Activated B cell treated with CpG ODN at 0.5 μM for 24 hours (primary cell): ENCODE measurements at regions not wholly inside any gene's neighbourhood (a gene's known extent, or its start where the extent isn't known, plus 50 kb on each side); places are given as distances from the start of the nearest gene placed in this dataset.

Source experiments
- ATAC-seq: fragments of 200-7000 bp; cut with Tn5 transposase; one replicate; pipeline ENCODE4 v1.10.0; 2021; ENCODE audit warnings: low read depth, mild to moderate bottlenecking, moderate library complexity
- CTCF ChIA-PET: fragments of 350-600 bp; sonication (Branson Sonifier 250); formaldehyde crosslinking; loops from one replicate; lab custom pipeline; 2021; ENCODE audit warnings: antibody characterized with exemption; lab: Charles Lee
- POLR2A ChIA-PET: fragments of 350-600 bp; sonication (Branson Sonifier 250); formaldehyde crosslinking; loops from one replicate; lab custom pipeline; 2021; ENCODE audit warnings: antibody characterized with exemption; lab: Charles Lee
- DNase-seq: peaks from one replicate; pipeline ENCODE4 v3.0.0; 2022
- H3K27ac Mint-ChIP-seq: one replicate; pipeline ENCODE4 v1.8.0; 2020; ENCODE audit warnings: mixed read lengths
- H3K27me3 Mint-ChIP-seq: one replicate; pipeline ENCODE4 v1.8.0; 2021; ENCODE audit warnings: mixed read lengths
- H3K36me3 Mint-ChIP-seq: one replicate; pipeline ENCODE4 v1.8.0; 2021; ENCODE audit warnings: low read depth, mixed read lengths
- H3K4me1 Mint-ChIP-seq: one replicate; pipeline ENCODE4 v1.8.0; 2021; ENCODE audit warnings: mixed read lengths
- H3K4me3 Mint-ChIP-seq: one replicate; pipeline ENCODE4 v1.8.0; 2020; ENCODE audit warnings: mild to moderate bottlenecking, mixed read lengths
- H3K9me3 Mint-ChIP-seq: one replicate; pipeline ENCODE4 v1.8.0; 2020; ENCODE audit warnings: mixed read lengths
- intact Hi-C: fragments of 100-400 bp; cut with micrococcal nuclease; formaldehyde crosslinking; loops from one replicate; pipeline ENCODE4 v1.15.1; 2024
- TF ChIP-seq, protein P1 (sequence below): fragments of 200-600 bp; IDR thresholded peaks from one replicate; pipeline ENCODE4 v1.8.0; 2022; ENCODE audit warnings: antibody characterized with exemption, mild to moderate bottlenecking

DNA sequence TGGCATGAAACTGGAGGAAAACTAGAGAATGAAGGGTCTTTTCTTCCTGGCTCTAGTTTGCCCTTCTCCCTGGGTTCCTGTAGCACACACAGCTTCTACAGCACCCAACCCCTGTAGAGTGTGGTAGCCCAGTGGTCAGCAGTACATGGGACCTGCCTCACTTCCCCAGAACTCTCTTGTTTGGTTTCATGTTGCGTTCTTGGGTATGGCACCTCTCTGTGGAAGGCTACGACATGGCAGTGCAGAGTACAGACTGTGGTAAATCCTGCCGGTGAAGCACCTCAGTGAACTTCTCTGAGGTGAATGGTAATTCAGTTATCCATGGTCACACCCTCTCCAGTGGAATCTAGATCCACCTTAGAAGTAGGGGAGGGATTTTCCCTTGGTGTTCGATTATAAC lies 105.5 kb downstream of the TLR4 start:
- POLR2A ChIA-PET: no interaction called here
- H3K36me3 Mint-ChIP-seq: no peaks in the 10 kb centered on the region
- H3K4me1 Mint-ChIP-seq: peaks cover 2% of the 10 kb centered on the region
- intact Hi-C loops: no loop called here
- no peaks in the 10 kb centered on the region for H3K9me3 Mint-ChIP-seq
- DNase-seq (no peak), ATAC-seq (no peak)
- H3K4me3 Mint-ChIP-seq: no peak overlapping the region
- no peak overlapping the region for H3K27ac Mint-ChIP-seq
- CTCF ChIA-PET: no interaction called here
- TF ChIP-seq, protein P1, sequence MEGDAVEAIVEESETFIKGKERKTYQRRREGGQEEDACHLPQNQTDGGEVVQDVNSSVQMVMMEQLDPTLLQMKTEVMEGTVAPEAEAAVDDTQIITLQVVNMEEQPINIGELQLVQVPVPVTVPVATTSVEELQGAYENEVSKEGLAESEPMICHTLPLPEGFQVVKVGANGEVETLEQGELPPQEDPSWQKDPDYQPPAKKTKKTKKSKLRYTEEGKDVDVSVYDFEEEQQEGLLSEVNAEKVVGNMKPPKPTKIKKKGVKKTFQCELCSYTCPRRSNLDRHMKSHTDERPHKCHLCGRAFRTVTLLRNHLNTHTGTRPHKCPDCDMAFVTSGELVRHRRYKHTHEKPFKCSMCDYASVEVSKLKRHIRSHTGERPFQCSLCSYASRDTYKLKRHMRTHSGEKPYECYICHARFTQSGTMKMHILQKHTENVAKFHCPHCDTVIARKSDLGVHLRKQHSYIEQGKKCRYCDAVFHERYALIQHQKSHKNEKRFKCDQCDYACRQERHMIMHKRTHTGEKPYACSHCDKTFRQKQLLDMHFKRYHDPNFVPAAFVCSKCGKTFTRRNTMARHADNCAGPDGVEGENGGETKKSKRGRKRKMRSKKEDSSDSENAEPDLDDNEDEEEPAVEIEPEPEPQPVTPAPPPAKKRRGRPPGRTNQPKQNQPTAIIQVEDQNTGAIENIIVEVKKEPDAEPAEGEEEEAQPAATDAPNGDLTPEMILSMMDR: no peak
- peaks cover 42% of the 10 kb centered on the region for H3K27me3 Mint-ChIP-seq

DNA sequence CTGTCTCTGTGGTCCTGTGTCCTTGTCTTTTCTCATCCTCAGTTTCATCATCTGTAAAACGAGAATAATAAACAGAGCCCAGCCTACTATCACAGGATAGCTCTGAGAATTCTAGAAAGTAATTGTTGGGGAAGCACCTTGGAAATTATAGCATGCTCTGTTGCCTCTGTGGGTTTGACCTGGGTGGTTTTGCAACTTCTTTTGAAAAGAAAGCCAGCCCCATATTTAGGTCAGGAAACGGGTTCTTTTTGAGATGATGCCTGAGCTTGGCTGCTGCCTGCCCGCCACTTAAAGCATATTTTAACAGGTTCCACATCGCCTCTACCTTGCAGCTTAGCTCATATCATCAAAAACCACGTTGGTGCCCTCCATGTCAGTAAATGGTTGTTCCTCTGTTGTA lies 111.1 kb downstream of the TLR4 start:
- Mint-ChIP-seq H3K27me3 (peaks cover 23% of the 10 kb centered on the region), H3K4me1 (peaks cover 15% of the 10 kb centered on the region), H3K27ac (no peak overlapping the region), H3K9me3 (no peaks in the 10 kb centered on the region), H3K4me3 (no peak overlapping the region), H3K36me3 (no peaks in the 10 kb centered on the region)
- intact Hi-C loops: no loop called here
- peak; percentile 45 for ATAC-seq
- ChIA-PET CTCF (no interaction called here), POLR2A (no interaction called here)
- TF ChIP-seq, protein P1: no peak
- no peak for DNase-seq

DNA sequence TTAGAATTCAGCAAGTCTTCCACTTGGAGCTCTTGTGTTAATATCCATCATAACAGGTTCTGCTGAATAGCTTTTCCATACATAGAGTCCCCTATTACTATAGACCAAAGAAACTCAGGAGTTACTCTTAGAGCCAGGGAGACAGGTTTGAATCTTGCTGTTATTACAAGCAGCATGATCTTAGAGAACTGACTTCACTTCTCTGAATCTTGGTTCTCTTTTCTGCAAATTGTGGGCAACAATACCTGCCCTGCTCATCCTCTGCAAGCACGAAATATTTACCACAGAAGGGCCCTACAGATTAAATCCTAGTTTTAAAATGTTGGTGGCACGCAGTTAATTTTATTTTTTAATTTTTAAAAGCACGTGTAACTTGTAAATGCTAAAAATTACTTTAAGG lies 111.7 kb downstream of the TLR4 start:
- ATAC-seq (no peak), DNase-seq (no peak)
- no peaks in the 10 kb centered on the region for H3K36me3 Mint-ChIP-seq
- POLR2A ChIA-PET: no interaction called here
- intact Hi-C loops: no loop called here
- H3K27me3 Mint-ChIP-seq: peaks cover 24% of the 10 kb centered on the region
- TF ChIP-seq, protein P1: no peak
- H3K27ac Mint-ChIP-seq: no peak overlapping the region
- CTCF ChIA-PET: no interaction called here
- H3K4me1 Mint-ChIP-seq: peaks cover 15% of the 10 kb centered on the region
- H3K4me3 Mint-ChIP-seq: peak overlapping the region; percentile 4
- no peaks in the 10 kb centered on the region for H3K9me3 Mint-ChIP-seq

DNA sequence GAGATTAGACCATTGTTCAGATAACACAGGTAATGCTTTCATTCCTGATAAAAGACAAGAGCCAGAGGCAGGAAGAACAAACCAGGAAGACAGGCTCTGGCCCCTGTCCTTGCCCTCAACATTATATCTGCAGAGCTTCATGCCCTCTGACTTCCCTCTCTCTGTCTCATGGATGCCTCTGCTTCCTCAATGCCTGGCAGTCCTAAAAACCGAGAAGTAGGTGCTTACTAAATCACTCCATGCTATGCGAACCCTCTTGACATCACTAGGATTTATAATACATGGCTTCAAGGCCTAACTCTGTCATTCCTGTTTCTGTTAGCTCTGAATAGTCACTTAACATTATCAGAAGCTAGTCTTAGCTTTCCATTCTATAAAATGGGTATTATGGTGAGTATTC lies 117.8 kb downstream of the TLR4 start:
- H3K27ac Mint-ChIP-seq: no peak overlapping the region
- peaks cover 29% of the 10 kb centered on the region for H3K27me3 Mint-ChIP-seq
- ATAC-seq (no peak), DNase-seq (no peak)
- intact Hi-C loops: no loop called here
- no peaks in the 10 kb centered on the region for H3K9me3 Mint-ChIP-seq
- H3K4me3 Mint-ChIP-seq: no peak overlapping the region
- ChIA-PET CTCF (no interaction called here), POLR2A (no interaction called here)
- TF ChIP-seq, protein P1: no peak
- peaks cover 23% of the 10 kb centered on the region for H3K4me1 Mint-ChIP-seq
- H3K36me3 Mint-ChIP-seq: no peaks in the 10 kb centered on the region

DNA sequence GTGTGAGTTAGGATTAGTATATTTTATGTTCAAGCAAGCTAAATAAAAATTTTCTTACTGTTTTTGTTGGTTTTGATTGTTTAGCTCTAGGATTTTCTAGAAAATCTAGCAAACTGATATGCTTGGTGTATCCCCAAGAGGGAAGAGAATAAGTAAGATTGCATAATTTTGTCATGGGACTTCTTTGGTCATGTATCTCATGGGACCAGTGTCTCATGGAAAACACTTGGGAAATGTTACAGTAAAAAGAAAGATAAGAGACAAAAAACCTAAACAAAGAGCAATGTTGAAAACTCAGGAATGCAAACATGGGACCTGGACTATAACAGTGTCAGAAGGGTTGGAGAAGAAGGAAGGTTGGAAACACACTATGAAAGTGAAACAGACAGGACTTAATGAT lies 119.4 kb downstream of the TLR4 start:
- no peak overlapping the region for H3K27ac Mint-ChIP-seq
- no peaks in the 10 kb centered on the region for H3K36me3 Mint-ChIP-seq
- TF ChIP-seq, protein P1: no peak
- ChIA-PET CTCF (no interaction called here), POLR2A (no interaction called here)
- DNase-seq (no peak), ATAC-seq (no peak)
- no peak overlapping the region for H3K4me3 Mint-ChIP-seq
- H3K4me1 Mint-ChIP-seq: peaks cover 32% of the 10 kb centered on the region
- H3K9me3 Mint-ChIP-seq: no peaks in the 10 kb centered on the region
- H3K27me3 Mint-ChIP-seq: peaks cover 27% of the 10 kb centered on the region
- intact Hi-C loops: no loop called here
